ENCODE measurements at regions not wholly inside any gene's neighbourhood (a gene's known extent, or its start where the extent isn't known, plus 50 kb on each side); places are given as distances from the start of the nearest gene placed in this dataset.

- H3K4me1 ChIP-seq (ENCODE audit: control insufficient read depth, insufficient read depth, low read length, unreplicated experiment): no peaks in the 10 kb centered on the region
- no peaks in the 10 kb centered on the region for H3K36me3 ChIP-seq (ENCODE audit: insufficient read depth, low read length)
- no peak overlapping the region for H2AFZ ChIP-seq (ENCODE audit: low read length, unreplicated experiment)
- no peaks in the 10 kb centered on the region for H3K27me3 ChIP-seq (ENCODE audit: insufficient read depth, low read length)
- no peak overlapping the region for H3K4me3 ChIP-seq (ENCODE audit: low read depth, low read length)
- no peak overlapping the region for H3K27ac ChIP-seq (ENCODE audit: low read depth, low read length)
- H3K79me2 ChIP-seq (ENCODE audit: control insufficient read depth, insufficient read depth, low read length, unreplicated experiment): no peaks in the 10 kb centered on the region
Measured at GRCh38 chr5:16245249-16245648, 65.7 kb upstream of the MARCHF11 start.

- Histone ChIP-seq H3K27me3 (ENCODE audit: insufficient read depth, low read length) (no peaks in the 10 kb centered on the region), H2AFZ (ENCODE audit: low read length, unreplicated experiment) (no peak overlapping the region), H3K4me1 (ENCODE audit: control insufficient read depth, insufficient read depth, low read length, unreplicated experiment) (no peaks in the 10 kb centered on the region), H3K79me2 (ENCODE audit: control insufficient read depth, insufficient read depth, low read length, unreplicated experiment) (no peaks in the 10 kb centered on the region), H3K27ac (ENCODE audit: low read depth, low read length) (no peak overlapping the region), H3K36me3 (ENCODE audit: insufficient read depth, low read length) (no peaks in the 10 kb centered on the region), H3K4me3 (ENCODE audit: low read depth, low read length) (no peak overlapping the region)
Measured at GRCh38 chr5:16238018-16238417, 58.4 kb upstream of the MARCHF11 start.

GRCh38 chr5:16234598-16234997, 55.0 kb upstream of the MARCHF11 start:
- no peak overlapping the region for H3K27ac ChIP-seq (ENCODE audit: low read depth, low read length)
- H3K36me3 ChIP-seq (ENCODE audit: insufficient read depth, low read length): no peaks in the 10 kb centered on the region
- no peaks in the 10 kb centered on the region for H3K4me1 ChIP-seq (ENCODE audit: control insufficient read depth, insufficient read depth, low read length, unreplicated experiment)
- no peak overlapping the region for H2AFZ ChIP-seq (ENCODE audit: low read length, unreplicated experiment)
- no peak overlapping the region for H3K4me3 ChIP-seq (ENCODE audit: low read depth, low read length)
- no peaks in the 10 kb centered on the region for H3K79me2 ChIP-seq (ENCODE audit: control insufficient read depth, insufficient read depth, low read length, unreplicated experiment)
- no peaks in the 10 kb centered on the region for H3K27me3 ChIP-seq (ENCODE audit: insufficient read depth, low read length)

- Histone ChIP-seq H3K27me3 (ENCODE audit: insufficient read depth, low read length) (no peaks in the 10 kb centered on the region), H3K79me2 (ENCODE audit: control insufficient read depth, insufficient read depth, low read length, unreplicated experiment) (no peaks in the 10 kb centered on the region), H3K4me3 (ENCODE audit: low read depth, low read length) (no peak overlapping the region), H3K4me1 (ENCODE audit: control insufficient read depth, insufficient read depth, low read length, unreplicated experiment) (no peaks in the 10 kb centered on the region), H3K36me3 (ENCODE audit: insufficient read depth, low read length) (no peaks in the 10 kb centered on the region), H3K27ac (ENCODE audit: low read depth, low read length) (no peak overlapping the region), H2AFZ (ENCODE audit: low read length, unreplicated experiment) (no peak overlapping the region)
Measured at GRCh38 chr5:16233730-16234129, 54.1 kb upstream of the MARCHF11 start.

GRCh38 chr5:16229357-16229940, 49.9 kb upstream of the MARCHF11 start:
- H3K27ac ChIP-seq (ENCODE audit: low read depth, low read length): no peak overlapping the region
- H3K79me2 ChIP-seq (ENCODE audit: control insufficient read depth, insufficient read depth, low read length, unreplicated experiment): no peaks in the 10 kb centered on the region
- no peak overlapping the region for H3K4me3 ChIP-seq (ENCODE audit: low read depth, low read length)
- H3K4me1 ChIP-seq (ENCODE audit: control insufficient read depth, insufficient read depth, low read length, unreplicated experiment): no peaks in the 10 kb centered on the region
- no peaks in the 10 kb centered on the region for H3K36me3 ChIP-seq (ENCODE audit: insufficient read depth, low read length)
- no peaks in the 10 kb centered on the region for H3K27me3 ChIP-seq (ENCODE audit: insufficient read depth, low read length)
- H2AFZ ChIP-seq (ENCODE audit: low read length, unreplicated experiment): no peak overlapping the region
